GM21723 (cell line): ENCODE measurements at regions not wholly inside any gene's neighbourhood (a gene's known extent, or its start where the extent isn't known, plus 50 kb on each side); places are given as distances from the start of the nearest gene placed in this dataset.
"Not testable (repeated sequence)": the region's sequence is repeated elsewhere in the genome, so short reads cannot be mapped to it uniquely, and the experiment has no call there.

Source experiments
- ATAC-seq: cut with Tn5 transposase; IDR thresholded peaks from one replicate; pipeline ENCODE4 v1.9.1; 2021; ENCODE audit warnings: mild to moderate bottlenecking, moderate library complexity; ENCODE audit not compliant: unreplicated experiment

DNA sequence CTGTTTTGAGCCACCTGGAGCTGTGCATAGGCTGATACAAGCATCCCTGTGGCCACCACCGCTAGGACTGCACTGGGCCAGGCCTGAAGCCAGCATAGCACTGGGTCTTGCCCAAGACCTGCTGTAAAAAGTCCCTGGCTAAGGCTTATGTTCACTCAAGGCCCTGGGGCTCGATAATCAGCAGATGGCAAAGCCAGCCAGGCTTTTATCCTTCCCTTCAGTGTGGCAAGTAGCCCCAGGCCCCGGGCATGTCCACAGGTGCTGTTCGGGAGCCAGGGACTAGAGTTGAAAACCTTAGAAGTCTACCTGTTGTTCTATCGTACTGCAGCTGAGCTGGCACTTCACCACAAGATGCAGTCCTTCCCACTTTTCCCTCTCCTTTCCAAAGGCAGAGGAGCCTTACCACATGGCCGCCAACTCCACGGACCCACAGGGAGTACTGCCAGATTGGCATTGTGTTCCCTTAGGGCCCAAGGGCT is 226.4 kb upstream of the ZNF217 start:
- no peak for ATAC-seq

DNA sequence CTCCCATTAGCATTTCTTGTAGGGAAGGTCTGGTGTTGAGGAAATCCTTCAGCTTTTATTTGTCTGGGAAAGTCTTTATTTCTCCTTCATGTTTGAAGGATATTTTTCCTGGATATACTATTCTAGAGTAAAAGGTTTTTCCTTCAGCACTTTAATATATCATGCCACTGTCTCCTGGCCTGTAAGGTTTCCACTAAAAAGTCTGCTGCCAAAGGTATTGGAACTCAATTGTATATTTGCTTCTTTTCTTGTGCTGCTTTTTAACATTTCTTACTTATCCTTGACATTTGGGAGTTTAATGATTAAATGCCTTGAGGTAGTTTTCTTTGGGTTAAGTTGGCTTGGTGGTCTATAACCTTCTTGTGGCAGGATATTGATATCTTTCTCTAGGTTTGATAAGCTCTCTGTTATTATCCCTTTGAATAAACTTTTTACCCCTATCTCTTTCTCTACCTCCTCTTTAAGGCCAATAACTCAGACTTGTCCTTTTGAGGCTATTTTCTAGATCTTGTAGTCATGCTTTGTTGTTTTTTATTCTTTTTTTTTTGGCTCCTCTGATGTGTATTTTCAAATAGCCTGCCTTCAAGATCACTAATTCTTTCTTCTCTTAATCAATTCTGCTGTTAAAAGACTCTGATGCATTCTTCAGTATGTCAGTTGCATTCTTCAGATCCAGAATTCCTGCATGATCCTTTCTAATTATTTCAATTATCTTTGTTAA is 225.0 kb upstream of the ZNF217 start:
- no peak for ATAC-seq

DNA sequence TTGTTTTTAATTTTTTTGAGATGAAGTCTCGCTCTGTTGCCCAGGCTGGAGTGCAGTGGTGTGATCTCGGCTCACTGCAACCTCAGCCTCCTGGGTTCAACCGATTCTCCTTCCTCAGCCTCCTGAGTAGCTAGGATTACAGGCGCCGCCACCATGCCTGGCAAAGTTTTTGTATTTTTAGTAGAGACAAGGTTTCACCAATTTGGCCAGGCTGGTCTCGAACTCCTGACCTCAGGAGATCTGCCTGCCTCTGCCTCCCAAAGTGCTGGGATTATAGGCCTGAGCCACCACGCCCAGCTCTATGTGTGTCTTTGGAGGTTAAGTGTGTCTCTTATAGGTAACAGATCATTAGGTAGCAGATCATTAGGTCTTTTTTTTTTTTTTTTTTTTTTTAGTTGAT is 223.9 kb upstream of the ZNF217 start:
- not testable (repeated sequence) for ATAC-seq

DNA sequence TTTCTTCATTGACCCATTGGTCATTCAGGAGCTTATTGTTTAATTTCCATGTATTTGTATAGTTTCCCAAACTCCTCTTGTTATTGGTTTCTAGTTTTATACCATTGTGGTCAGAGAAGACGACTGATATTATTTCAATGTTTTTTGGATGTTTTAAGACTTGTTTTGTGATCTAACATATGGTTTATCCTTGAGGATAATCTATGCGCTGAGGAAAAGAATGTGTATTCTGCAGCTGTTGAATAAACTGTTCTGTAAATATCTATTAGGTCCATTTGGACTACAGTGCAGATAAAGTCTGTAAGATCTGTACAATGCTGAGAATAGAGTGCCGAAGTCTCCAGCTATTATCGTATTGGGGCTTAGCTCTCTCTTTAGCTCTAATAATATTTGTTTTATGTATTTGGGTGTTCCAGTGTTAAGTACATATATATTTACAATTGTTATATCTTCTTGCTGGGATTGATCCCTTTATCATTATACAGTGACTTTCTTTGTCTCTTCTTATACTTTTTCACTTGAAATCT is 223.3 kb upstream of the ZNF217 start:
- ATAC-seq, result no peak

DNA sequence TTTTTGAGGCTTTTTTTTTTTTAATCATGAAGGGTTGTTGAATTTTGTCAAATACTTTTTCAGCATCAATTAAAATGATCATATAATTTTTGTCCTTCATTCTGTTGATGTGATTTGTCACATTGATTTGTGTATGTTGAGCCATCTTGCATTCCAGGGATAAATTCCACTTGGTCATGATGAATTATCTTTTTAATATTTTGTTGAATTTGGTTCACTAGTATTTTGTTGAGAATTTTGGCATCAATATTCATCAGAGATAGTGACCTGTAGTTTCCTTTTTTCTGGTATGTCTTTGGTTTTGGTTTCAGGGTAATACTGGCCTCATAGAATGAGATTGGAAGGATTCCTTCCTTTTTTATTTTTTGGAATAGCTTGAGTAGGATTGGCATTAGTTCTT is 221.9 kb upstream of the ZNF217 start:
- ATAC-seq, result no peak

DNA sequence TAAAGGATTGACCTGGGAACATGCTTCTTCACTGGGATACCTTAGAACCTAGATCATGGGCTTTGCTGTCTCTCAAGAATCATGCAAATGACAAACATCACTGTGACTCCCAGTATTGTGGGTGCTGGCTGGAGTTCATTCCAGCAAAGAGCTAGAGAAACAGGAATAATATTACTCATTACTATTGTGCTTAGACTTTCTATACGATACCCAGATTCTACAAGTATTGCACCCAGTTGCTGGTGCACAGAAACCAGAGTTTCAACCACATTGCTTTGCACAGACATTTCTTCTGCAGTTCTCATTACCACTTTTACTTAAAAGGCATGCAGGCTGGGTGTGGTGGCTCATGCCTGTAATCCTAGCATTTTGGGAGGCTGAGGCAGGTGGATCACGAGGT is 220.4 kb upstream of the ZNF217 start:
- no peak for ATAC-seq

DNA sequence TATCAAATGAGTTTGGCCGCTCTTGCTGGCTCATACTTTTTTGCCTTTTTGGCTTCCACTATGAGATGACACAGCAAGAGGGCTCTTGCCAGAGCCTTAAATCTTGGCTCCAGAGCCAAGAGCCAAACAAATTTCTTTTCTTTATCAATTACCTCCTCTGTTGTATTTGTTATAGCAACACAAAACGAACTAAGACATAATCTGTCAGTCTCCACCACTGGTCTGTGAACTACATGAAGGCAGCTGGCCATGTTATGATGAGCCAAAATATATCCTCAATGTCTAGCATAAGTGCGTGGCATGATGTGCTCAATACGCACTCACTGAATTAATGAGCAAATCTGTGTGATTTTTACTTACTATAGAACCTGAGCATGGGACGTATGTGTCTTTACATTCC is 220.0 kb upstream of the ZNF217 start:
- ATAC-seq, result no peak

DNA sequence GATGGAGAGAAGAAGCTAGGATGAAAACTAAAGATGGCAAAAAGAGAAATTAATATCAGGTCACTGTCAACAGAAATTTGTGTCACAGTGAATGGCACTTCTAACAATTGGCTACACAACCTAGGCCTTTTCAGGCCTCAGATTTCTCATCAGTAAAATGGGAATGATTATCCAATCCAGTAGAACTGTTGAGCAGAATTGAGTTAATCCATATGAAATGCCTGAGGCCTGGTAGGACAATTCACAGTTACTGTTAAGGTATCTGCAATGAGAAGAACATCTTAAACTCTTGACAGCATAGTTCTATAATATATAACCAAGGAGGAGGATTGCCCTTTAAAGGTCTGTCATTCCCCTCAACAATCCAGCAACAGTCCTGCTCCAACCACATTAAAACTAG is 217.9 kb upstream of the ZNF217 start:
- no peak for ATAC-seq

DNA sequence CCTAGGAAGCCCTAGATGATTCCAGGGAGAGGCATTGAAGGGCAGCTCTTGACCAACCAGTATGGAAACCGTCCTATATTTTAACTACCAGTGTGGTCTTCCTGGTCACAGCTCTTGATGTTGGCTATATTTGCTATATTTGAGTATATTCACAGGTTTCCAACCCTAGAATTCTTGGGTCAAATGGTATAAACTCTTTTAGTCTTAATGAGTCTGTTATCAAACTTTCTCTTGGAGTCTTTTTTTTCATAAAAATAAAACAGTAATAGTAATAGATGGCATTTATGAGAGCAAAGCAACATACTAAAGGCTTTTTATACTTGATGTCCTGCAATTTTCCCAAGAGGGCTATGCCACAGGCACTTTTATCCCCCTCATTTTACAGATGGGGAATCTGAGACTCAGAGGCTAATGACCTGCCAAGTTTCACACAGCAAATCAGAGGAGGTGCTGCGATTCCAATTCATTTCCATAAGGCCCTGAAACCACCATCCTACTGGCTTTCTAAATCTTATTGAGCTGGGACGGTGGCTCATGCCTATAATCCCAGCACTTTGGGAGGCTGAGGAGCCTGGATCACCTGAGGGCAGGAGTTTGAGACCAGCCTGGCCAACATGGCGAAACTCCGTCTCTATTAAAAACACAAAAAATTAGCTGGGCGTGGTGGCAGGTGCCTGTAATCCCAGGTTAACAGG is 217.2 kb upstream of the ZNF217 start:
- ATAC-seq, result no peak

DNA sequence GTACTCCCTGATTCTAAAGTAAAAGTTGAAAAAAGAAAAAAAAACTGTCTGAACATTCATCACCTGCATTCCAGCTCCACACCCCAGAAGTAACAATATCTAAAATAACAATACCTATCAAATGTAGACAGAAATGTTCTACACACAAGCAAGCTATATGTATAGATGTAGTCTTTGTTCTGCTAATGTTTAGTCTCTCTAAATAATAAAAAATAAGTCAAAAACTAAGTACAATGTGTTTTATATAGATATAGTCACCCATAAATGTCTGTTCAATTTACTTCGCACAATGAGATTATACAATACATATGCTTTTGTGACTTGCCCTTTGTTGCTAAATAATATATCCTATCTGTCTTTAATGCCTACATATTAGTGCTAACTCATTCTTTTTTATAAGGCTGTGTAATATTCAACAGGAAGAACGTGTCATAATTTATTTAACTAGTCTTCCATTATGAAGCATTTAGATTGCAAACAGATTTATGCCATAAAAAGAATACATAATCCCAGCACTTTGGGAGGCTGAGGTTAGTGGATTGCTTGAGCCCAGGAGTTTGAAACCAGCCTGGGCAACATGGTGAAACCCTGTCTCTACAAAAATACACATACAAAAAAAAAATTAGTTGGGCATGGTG is 216.2 kb upstream of the ZNF217 start:
- no peak for ATAC-seq

DNA sequence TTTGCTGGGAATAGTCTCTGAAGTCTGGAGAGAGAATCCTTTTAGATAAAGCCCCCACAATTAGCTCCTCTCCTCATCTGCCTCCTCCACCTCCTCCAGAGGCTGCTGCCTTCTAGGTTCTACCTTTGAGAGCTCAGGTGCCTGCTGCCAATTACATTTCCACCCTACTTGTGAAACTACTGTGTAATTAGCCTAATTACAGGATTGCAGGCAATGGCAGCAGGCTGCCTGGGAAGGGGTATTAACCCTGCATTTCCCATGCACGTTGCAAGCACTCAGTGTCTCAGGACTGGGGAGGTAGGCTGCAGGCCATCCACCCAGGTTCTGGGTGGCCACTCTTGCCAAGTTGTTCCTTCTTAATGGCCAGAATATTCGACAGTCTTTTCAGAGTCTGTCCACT is 215.6 kb upstream of the ZNF217 start:
- ATAC-seq, result no peak

DNA sequence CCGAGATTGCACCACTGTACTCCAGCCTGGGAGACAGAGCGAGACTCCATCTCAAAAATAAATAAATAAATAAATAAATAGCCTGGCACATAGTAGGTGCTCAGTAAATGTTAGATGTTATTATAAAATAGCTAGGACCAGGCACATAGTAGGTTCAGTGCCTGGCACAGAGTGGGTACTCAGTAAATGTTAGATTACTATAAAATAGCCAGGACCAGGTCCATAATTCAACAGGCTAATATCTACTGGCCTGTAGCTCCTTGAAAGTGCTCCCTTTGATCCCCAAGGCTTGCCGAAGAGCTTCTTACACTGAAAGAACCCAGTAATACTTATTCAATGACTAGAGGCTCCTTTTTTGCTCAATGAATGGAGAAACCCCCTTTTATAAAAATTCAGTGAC is 215.1 kb upstream of the ZNF217 start:
- ATAC-seq, result no peak

DNA sequence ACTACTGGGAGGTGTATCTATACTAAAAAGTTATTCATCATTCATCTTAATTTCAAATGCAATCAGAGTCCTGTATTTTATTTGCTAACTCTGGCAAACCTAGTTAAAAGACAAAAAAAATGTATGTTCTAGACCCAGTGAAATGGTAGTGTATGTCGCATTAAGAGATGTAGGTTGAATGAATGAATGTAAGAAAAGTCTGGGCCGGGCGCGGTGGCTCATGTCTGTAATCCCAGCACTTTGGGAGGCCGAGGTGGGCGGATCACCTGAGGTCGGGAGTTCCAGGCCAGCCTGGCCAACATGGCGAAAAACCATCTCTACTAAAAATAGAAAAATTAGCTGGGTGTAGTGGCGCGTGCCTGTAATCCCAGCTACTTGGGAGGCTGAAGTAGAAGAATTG is 214.7 kb upstream of the ZNF217 start:
- ATAC-seq, result not testable (repeated sequence)

DNA sequence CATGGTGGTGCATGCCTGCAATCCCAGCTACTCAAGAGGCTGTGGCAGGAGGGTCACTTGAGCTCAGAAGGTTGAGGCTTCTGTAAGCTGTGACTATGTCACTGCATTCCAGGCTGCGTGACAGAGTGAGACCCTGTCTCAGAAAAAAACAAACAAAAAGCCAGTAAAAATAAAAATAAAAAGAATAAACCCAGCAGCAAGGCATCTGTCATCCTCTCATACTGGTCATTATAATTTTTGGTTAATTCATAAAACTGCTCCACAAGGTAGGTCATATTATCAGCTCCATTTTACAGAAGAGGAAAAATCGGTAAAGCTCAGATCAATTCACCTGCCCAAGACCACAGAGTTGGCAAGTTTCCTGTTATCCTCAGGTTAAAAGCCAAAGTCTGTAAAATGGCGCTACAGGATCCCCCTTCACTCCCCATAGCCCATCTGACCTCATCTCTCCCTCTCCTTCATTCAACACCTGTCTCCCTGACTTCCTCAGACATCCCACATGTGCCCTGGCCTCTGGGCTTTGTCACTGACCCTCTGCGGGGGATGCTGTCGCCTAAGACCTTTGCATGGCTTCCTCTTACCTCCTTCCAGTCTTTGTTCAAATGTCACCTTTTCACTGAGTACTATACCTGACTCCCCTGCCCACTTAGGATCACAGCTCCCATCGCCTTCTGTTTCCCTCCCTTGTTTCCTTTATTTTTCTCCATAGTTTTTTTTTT is 213.2 kb upstream of the ZNF217 start:
- ATAC-seq, result no peak

DNA sequence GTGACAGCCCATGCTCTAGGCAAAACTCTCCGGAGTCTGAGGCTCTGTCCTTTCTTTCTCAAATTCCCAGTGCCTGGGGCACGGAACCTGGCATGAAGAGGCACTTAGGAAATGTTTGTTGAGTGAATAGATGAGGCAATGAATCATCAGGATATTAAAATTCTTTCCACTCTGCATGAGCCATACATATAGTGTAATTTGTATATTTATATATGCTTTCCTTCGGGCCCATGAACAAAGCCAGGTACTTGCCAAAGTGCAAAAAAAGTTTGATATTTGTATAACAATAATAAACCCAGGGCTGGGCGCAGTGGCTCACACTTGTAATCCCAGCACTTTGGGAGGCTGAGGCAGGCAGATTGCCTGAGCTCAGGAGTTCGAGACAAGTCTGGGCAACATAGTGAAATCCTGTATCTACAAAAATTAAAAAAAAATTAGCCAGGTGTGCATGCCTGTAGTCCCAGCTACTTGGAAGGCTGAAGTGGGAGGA is 212.3 kb upstream of the ZNF217 start:
- ATAC-seq, result no peak

DNA sequence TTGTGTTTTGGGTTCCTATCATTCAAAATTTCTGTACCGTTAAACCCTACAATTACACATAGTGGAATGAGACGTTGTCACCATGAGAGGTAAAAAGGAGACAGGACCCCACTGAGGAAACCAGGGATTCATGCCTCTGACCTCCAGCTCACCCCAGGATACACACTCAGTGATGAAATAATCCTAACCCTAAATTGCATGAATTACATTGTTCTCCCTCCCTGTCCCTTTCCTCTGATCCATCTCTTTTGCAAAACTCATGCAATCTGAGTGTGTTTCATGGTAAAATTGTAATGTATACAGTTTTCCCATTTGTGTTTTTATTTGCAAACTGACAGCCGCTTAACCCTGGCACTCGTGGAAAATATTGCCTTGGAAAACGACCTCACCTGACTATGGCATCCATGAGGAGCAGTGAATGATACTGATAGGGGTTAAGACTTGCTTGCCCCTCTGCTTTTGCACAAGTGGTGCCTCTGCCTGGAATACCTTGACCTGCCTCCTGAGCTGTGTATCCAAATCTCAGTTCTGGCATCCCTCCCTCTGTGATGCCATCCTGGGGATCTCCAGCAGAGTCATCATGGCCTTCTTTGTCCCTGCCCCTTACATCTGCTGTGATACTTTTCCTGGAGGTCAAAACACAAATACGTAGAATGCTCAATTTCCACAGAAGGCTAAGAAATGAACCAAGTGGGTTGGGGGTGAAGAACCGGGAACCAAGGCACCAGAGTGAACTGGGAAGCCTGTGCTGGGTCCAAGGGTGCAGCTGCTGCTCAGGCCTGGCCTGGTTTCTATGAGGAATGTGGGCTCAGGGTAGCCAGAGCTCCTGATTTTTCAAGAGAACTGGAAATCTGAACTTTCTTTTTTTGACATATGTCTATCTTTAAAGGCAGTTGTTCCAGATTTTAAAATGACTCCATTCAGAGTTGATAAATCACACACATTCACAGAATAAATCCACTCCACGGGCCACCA is 211.6 kb upstream of the ZNF217 start:
- no peak for ATAC-seq

DNA sequence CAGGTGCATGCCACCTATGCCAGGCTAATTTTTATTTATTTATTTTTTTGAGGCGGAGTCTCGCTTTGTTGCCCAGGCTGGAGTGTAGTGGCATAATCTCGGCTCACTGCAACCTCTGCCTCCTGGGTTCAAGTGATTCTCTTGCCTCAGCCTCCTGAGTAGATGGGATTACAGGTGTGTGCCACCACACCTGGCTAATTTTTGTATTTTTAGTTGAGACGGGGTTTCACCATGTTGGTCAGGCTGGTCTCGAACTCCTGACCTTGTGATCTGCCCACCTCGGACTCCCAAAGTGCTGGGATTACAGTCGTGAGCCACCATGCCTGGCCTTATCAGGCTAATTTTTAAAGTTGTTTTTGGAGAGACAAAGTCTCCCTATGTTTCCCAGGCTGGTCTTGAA is 210.7 kb upstream of the ZNF217 start:
- ATAC-seq, result not testable (repeated sequence)

DNA sequence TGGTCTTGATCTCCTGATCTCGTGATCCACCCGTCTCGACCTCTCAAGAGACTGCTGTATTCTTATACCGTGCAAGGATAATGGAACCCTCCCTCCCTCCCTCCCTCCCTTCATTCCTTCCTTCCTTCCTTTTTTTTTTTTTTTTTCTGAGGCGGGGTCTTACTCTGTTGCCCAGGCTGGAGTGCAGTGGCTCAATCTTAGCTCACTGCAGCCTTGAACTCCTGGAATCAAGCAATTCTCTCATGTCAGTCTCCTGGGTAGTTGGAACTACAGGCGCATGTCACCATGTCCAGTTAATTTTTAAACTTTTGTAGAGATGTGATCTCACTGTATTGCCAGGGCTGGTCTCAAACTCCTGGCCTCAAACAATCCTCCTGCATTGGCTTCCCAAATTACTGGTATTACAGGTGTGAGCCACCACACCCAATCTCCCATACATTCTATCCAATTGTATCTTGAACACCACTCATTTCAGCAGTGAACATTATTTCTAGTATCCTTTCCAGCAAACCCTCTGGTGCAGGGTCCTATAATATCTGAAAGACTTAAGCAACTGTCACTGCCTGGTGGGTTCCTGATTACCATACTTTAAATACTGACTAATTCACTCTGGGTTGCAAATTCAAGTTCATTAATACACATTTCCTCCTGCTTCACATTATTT is 210.0 kb upstream of the ZNF217 start:
- no peak for ATAC-seq

DNA sequence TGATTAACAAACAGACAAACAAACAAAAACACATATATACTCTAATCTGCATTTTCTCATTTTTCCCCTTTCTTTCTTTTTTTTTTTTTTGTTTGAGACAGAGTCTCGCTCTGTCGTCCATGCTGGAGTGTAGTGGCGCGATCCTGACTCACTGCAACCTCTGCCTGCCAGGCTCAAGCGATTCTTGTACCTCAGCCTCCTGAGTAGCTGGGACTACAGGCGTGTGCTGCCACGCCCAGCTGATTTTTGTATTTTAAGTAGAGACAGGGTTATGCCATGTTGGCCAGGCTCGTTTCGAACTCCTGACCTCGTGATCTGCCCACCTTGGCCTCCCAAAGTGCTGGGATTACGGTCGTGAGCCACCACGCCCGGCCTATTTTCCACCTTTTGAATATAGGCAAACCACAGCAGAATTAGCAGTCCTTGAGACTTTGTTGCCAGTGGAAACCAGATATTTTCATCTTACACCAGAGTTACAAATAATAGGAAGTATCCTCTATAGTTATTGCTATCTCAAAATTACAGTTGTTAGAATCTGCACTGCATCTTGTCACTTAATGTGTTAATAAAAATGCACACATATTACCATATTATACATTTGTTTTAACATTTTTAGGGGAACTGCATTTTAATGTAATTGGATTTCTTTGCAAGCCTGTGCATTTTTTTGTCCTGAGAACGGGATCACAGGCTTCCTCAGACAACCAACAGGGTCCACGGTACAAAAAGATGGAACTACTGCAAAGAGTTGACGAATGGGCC is 208.2 kb upstream of the ZNF217 start:
- ATAC-seq, result no peak
